ENCODE measurements at regions not wholly inside any gene's neighbourhood (a gene's known extent, or its start where the extent isn't known, plus 50 kb on each side); places are given as distances from the start of the nearest gene placed in this dataset.

- no peaks in the 10 kb centered on the region for H3K4me1 ChIP-seq (ENCODE audit: control insufficient read depth, insufficient read depth, low read length)
- H3K27me3 ChIP-seq (ENCODE audit: control insufficient read depth, insufficient read depth, low read length, poor library complexity, severe bottlenecking): no peaks in the 10 kb centered on the region
- 92 to 95% methylated on average over 11 of the region's 11 CpGs for WGBS, 2 experiments
- H3K27ac ChIP-seq (ENCODE audit: insufficient read depth, low read depth, low read length, poor library complexity, severe bottlenecking): no peak overlapping the region
- no peak overlapping the region for H3K4me3 ChIP-seq (ENCODE audit: insufficient read depth, low read depth, low read length)
- H3K36me3 ChIP-seq (ENCODE audit: control insufficient read depth, insufficient read depth, low read length): no peaks in the 10 kb centered on the region
- H3K9me3 ChIP-seq (ENCODE audit: control insufficient read depth, low read length): no peaks in the 10 kb centered on the region
These were observed 500.2 kb upstream of the HS6ST1 start for GRCh38 chr2:128818704-128819491.

- no peak overlapping the region for H3K27ac ChIP-seq (ENCODE audit: insufficient read depth, low read depth, low read length, poor library complexity, severe bottlenecking)
- H3K4me1 ChIP-seq (ENCODE audit: control insufficient read depth, insufficient read depth, low read length): no peaks in the 10 kb centered on the region
- H3K4me3 ChIP-seq (ENCODE audit: insufficient read depth, low read depth, low read length): no peak overlapping the region
- no peaks in the 10 kb centered on the region for H3K27me3 ChIP-seq (ENCODE audit: control insufficient read depth, insufficient read depth, low read length, poor library complexity, severe bottlenecking)
- no peaks in the 10 kb centered on the region for H3K9me3 ChIP-seq (ENCODE audit: control insufficient read depth, low read length)
- no peaks in the 10 kb centered on the region for H3K36me3 ChIP-seq (ENCODE audit: control insufficient read depth, insufficient read depth, low read length)
- WGBS, 2 experiments: 93 to 95% methylated on average over 4 of the region's 4 CpGs
These were observed 501.8 kb upstream of the HS6ST1 start for GRCh38 chr2:128820452-128820851.

- Histone ChIP-seq H3K36me3 (ENCODE audit: control insufficient read depth, insufficient read depth, low read length) (no peaks in the 10 kb centered on the region), H3K27ac (ENCODE audit: insufficient read depth, low read depth, low read length, poor library complexity, severe bottlenecking) (no peak overlapping the region), H3K27me3 (ENCODE audit: control insufficient read depth, insufficient read depth, low read length, poor library complexity, severe bottlenecking) (no peaks in the 10 kb centered on the region), H3K9me3 (ENCODE audit: control insufficient read depth, low read length) (no peaks in the 10 kb centered on the region), H3K4me1 (ENCODE audit: control insufficient read depth, insufficient read depth, low read length) (no peaks in the 10 kb centered on the region), H3K4me3 (ENCODE audit: insufficient read depth, low read depth, low read length) (no peak overlapping the region)
- 90 to 94% methylated on average over 1 of the region's 1 CpG for WGBS, 2 experiments
These were observed 502.3 kb upstream of the HS6ST1 start for GRCh38 chr2:128821010-128821409.

GRCh38 chr2:128832946-128833663 is 514.4 kb upstream of the HS6ST1 start:
- WGBS, 2 experiments: 65 to 67% methylated on average over 7 to 8 of the region's 8 CpGs
- H3K27me3 ChIP-seq (ENCODE audit: control insufficient read depth, insufficient read depth, low read length, poor library complexity, severe bottlenecking): no peaks in the 10 kb centered on the region
- no peak overlapping the region for H3K27ac ChIP-seq (ENCODE audit: insufficient read depth, low read depth, low read length, poor library complexity, severe bottlenecking)
- H3K36me3 ChIP-seq (ENCODE audit: control insufficient read depth, insufficient read depth, low read length): no peaks in the 10 kb centered on the region
- peaks cover 7% of the 10 kb centered on the region for H3K4me1 ChIP-seq (ENCODE audit: control insufficient read depth, insufficient read depth, low read length)
- no peaks in the 10 kb centered on the region for H3K9me3 ChIP-seq (ENCODE audit: control insufficient read depth, low read length)
- H3K4me3 ChIP-seq (ENCODE audit: insufficient read depth, low read depth, low read length): no peak overlapping the region

GRCh38 chr2:128833664-128834027 is 515.0 kb upstream of the HS6ST1 start:
- peaks cover 7% of the 10 kb centered on the region for H3K4me1 ChIP-seq (ENCODE audit: control insufficient read depth, insufficient read depth, low read length)
- 94% methylated on average over 6 of the region's 6 CpGs for WGBS, 2 experiments
- H3K4me3 ChIP-seq (ENCODE audit: insufficient read depth, low read depth, low read length): no peak overlapping the region
- no peak overlapping the region for H3K27ac ChIP-seq (ENCODE audit: insufficient read depth, low read depth, low read length, poor library complexity, severe bottlenecking)
- H3K9me3 ChIP-seq (ENCODE audit: control insufficient read depth, low read length): no peaks in the 10 kb centered on the region
- H3K27me3 ChIP-seq (ENCODE audit: control insufficient read depth, insufficient read depth, low read length, poor library complexity, severe bottlenecking): no peaks in the 10 kb centered on the region
- H3K36me3 ChIP-seq (ENCODE audit: control insufficient read depth, insufficient read depth, low read length): no peaks in the 10 kb centered on the region

- WGBS, 2 experiments: 92 to 93% methylated on average over 8 of the region's 8 CpGs
- Histone ChIP-seq H3K4me1 (ENCODE audit: control insufficient read depth, insufficient read depth, low read length) (peaks cover 7% of the 10 kb centered on the region), H3K4me3 (ENCODE audit: insufficient read depth, low read depth, low read length) (no peak overlapping the region), H3K27ac (ENCODE audit: insufficient read depth, low read depth, low read length, poor library complexity, severe bottlenecking) (no peak overlapping the region), H3K36me3 (ENCODE audit: control insufficient read depth, insufficient read depth, low read length) (no peaks in the 10 kb centered on the region), H3K27me3 (ENCODE audit: control insufficient read depth, insufficient read depth, low read length, poor library complexity, severe bottlenecking) (no peaks in the 10 kb centered on the region), H3K9me3 (ENCODE audit: control insufficient read depth, low read length) (no peaks in the 10 kb centered on the region)
These were observed 515.7 kb upstream of the HS6ST1 start for GRCh38 chr2:128834207-128834879.

- Histone ChIP-seq H3K9me3 (ENCODE audit: control insufficient read depth, low read length) (no peaks in the 10 kb centered on the region), H3K4me3 (ENCODE audit: insufficient read depth, low read depth, low read length) (no peak overlapping the region), H3K36me3 (ENCODE audit: control insufficient read depth, insufficient read depth, low read length) (no peaks in the 10 kb centered on the region), H3K27ac (ENCODE audit: insufficient read depth, low read depth, low read length, poor library complexity, severe bottlenecking) (no peak overlapping the region), H3K4me1 (ENCODE audit: control insufficient read depth, insufficient read depth, low read length) (peaks cover 7% of the 10 kb centered on the region), H3K27me3 (ENCODE audit: control insufficient read depth, insufficient read depth, low read length, poor library complexity, severe bottlenecking) (no peaks in the 10 kb centered on the region)
- 92 to 93% methylated on average over 7 of the region's 7 CpGs for WGBS, 2 experiments
These were observed 516.2 kb upstream of the HS6ST1 start for GRCh38 chr2:128834880-128835252.

GRCh38 chr2:128835342-128835855 is 516.7 kb upstream of the HS6ST1 start:
- no peaks in the 10 kb centered on the region for H3K36me3 ChIP-seq (ENCODE audit: control insufficient read depth, insufficient read depth, low read length)
- H3K4me1 ChIP-seq (ENCODE audit: control insufficient read depth, insufficient read depth, low read length): peaks cover 7% of the 10 kb centered on the region
- WGBS, 2 experiments: 95% methylated on average over 10 of the region's 10 CpGs
- H3K27ac ChIP-seq (ENCODE audit: insufficient read depth, low read depth, low read length, poor library complexity, severe bottlenecking): no peak overlapping the region
- no peaks in the 10 kb centered on the region for H3K27me3 ChIP-seq (ENCODE audit: control insufficient read depth, insufficient read depth, low read length, poor library complexity, severe bottlenecking)
- H3K9me3 ChIP-seq (ENCODE audit: control insufficient read depth, low read length): no peaks in the 10 kb centered on the region
- no peak overlapping the region for H3K4me3 ChIP-seq (ENCODE audit: insufficient read depth, low read depth, low read length)

GRCh38 chr2:128835974-128836373 is 517.3 kb upstream of the HS6ST1 start:
- Histone ChIP-seq H3K9me3 (ENCODE audit: control insufficient read depth, low read length) (no peaks in the 10 kb centered on the region), H3K4me3 (ENCODE audit: insufficient read depth, low read depth, low read length) (no peak overlapping the region), H3K27me3 (ENCODE audit: control insufficient read depth, insufficient read depth, low read length, poor library complexity, severe bottlenecking) (no peaks in the 10 kb centered on the region), H3K27ac (ENCODE audit: insufficient read depth, low read depth, low read length, poor library complexity, severe bottlenecking) (no peak overlapping the region), H3K36me3 (ENCODE audit: control insufficient read depth, insufficient read depth, low read length) (no peaks in the 10 kb centered on the region), H3K4me1 (ENCODE audit: control insufficient read depth, insufficient read depth, low read length) (peaks cover 7% of the 10 kb centered on the region)
- 94 to 95% methylated on average over 6 of the region's 6 CpGs for WGBS, 2 experiments

GRCh38 chr2:128836559-128837100 is 518.0 kb upstream of the HS6ST1 start:
- H3K4me3 ChIP-seq (ENCODE audit: insufficient read depth, low read depth, low read length): no peak overlapping the region
- no peaks in the 10 kb centered on the region for H3K27me3 ChIP-seq (ENCODE audit: control insufficient read depth, insufficient read depth, low read length, poor library complexity, severe bottlenecking)
- 96% methylated on average over 5 of the region's 5 CpGs for WGBS, 2 experiments
- no peaks in the 10 kb centered on the region for H3K36me3 ChIP-seq (ENCODE audit: control insufficient read depth, insufficient read depth, low read length)
- no peaks in the 10 kb centered on the region for H3K9me3 ChIP-seq (ENCODE audit: control insufficient read depth, low read length)
- H3K4me1 ChIP-seq (ENCODE audit: control insufficient read depth, insufficient read depth, low read length): peaks cover 7% of the 10 kb centered on the region
- H3K27ac ChIP-seq (ENCODE audit: insufficient read depth, low read depth, low read length, poor library complexity, severe bottlenecking): no peak overlapping the region
